ENCODE measurements at regions not wholly inside any gene's neighbourhood (a gene's known extent, or its start where the extent isn't known, plus 50 kb on each side); places are given as distances from the start of the nearest gene placed in this dataset.

DNA sequence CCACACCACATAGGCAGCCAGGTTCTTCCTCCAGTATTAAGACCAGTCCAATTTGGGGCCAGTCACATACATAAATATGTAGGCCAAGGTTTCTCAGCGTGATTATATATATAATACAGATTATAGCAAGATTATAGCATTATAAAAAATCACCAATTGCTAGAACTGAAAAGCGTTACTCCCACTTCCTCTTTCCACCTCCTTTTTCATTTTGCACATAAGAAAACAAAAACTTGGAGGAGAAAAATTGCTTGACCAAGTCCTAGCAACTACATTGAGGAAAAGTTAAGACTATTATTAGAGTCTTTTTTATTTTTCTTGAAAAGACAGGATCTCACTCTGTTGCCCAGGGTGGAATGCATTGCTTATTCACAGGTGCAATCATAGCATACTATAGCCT lies 262.7 kb upstream of the KCNN2 start:
- WGBS, 2 donors = 68 to 85% methylated on average over 2 of the region's 2 CpGs
- H3K4me3 ChIP-seq (ENCODE audit: low read depth, poor library complexity, severe bottlenecking) = no peak overlapping the region
- intact Hi-C loops (cut with DNase I; ENCODE audit: low total_unique reads) = no loop called here
- TF ChIP-seq POLR2A (IDR thresholded peaks at IDR 0.05) = no peak
- TF ChIP-seq, protein P1, sequence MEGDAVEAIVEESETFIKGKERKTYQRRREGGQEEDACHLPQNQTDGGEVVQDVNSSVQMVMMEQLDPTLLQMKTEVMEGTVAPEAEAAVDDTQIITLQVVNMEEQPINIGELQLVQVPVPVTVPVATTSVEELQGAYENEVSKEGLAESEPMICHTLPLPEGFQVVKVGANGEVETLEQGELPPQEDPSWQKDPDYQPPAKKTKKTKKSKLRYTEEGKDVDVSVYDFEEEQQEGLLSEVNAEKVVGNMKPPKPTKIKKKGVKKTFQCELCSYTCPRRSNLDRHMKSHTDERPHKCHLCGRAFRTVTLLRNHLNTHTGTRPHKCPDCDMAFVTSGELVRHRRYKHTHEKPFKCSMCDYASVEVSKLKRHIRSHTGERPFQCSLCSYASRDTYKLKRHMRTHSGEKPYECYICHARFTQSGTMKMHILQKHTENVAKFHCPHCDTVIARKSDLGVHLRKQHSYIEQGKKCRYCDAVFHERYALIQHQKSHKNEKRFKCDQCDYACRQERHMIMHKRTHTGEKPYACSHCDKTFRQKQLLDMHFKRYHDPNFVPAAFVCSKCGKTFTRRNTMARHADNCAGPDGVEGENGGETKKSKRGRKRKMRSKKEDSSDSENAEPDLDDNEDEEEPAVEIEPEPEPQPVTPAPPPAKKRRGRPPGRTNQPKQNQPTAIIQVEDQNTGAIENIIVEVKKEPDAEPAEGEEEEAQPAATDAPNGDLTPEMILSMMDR (IDR thresholded peaks at IDR 0.05) = no peak
- no peak for DNase-seq (ENCODE audit: low spot score in 2 of 2)

DNA sequence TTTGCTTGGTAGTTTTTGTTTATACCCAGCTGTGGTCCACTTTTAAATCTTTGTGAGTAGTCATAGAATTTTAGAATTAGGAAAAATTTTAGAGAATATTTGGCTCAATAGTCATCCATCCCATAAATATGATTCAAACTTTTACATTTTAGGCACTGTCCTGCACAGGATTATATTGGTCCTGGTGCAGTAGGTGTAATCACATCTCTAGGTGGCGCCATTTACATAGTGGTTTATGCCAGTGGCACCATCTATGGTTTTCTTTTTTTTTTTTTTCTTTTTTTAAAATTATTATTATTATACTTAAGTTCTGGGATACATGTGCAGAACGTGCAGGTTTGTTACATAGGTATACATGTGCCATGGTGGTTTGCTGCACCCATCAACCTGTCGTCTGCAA lies 260.7 kb upstream of the KCNN2 start:
- no peak for DNase-seq (ENCODE audit: low spot score in 2 of 2)
- WGBS, 2 donors = 30 to 45% methylated on average over 3 of the region's 3 CpGs
- TF ChIP-seq, protein P1 (IDR thresholded peaks at IDR 0.05) = no peak
- no peak for TF ChIP-seq POLR2A (IDR thresholded peaks at IDR 0.05)
- intact Hi-C loops (cut with DNase I; ENCODE audit: low total_unique reads) = no loop called here
- H3K4me3 ChIP-seq (ENCODE audit: low read depth, poor library complexity, severe bottlenecking) = no peak overlapping the region

DNA sequence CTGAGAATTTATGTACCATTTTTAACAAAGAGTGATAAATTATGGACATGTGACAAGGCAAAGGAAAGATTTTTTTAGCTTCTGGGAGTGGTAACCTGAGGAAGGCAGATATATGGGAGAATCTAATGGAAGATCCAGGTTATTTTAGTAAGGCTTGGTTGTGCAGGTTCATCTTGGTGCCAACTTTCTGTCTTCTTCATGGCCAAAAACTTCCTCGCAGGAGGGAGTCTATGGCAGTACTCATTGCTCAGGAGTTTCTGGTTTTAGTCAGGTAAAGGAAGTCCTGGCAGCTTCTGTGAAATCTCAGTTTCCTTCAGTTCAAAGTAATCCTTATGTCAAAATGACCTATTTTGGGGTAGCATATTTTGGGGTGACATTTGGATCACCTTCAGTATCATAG lies 248.3 kb upstream of the KCNN2 start:
- no peak for DNase-seq (ENCODE audit: low spot score in 2 of 2)
- no peak overlapping the region for H3K4me3 ChIP-seq (ENCODE audit: low read depth, poor library complexity, severe bottlenecking)
- TF ChIP-seq, protein P1 (IDR thresholded peaks at IDR 0.05) = no peak
- TF ChIP-seq POLR2A (IDR thresholded peaks at IDR 0.05) = no peak
- intact Hi-C loops (cut with DNase I; ENCODE audit: low total_unique reads) = no loop called here
- WGBS, 2 donors = 50 to 67% methylated on average over 1 of the region's 1 CpG

DNA sequence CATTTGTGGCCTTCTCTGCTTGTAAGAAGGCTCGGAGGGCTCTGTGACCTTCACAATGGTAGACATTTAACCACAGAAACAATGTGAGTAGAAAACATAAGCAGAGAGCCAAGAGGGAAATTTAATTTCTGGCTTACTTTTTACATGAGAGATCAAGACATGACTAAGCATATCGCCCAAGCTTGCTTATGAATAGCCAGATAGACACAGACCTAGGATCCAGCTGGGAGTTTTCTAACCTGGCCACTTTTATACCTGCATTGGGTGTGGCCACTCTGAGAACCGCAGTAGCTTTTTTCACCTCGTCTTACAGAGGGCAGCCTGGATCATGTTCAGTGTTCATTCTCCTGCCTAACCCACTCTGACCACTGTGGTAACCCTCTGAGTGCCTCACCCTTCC lies 244.9 kb upstream of the KCNN2 start:
- intact Hi-C loops (cut with DNase I; ENCODE audit: low total_unique reads) = no loop called here

DNA sequence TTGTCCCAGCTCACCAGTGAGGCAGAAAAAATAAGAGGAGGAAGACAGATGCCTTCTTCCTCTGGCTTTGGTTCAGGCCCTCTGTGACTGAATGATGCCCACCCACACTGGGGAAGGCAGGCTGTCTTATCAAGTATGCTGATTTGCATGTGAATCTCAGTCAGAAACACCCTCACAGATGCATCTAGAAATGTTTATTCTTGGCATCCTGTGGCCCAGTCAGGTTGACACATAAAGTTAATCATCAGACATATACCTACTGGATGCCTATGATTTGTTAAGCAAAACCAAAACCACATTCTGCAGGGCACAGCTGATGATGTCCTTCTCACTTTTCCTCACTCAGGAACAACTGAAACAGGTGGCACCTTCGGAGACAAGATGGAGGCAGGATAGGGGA lies 243.4 kb upstream of the KCNN2 start:
- WGBS, 2 donors = 100% methylated on average over 1 of the region's 1 CpG
- TF ChIP-seq, protein P1 (IDR thresholded peaks at IDR 0.05) = no peak
- DNase-seq (ENCODE audit: low spot score in 2 of 2) = no peak
- intact Hi-C loops (cut with DNase I; ENCODE audit: low total_unique reads) = no loop called here
- H3K4me3 ChIP-seq (ENCODE audit: low read depth, poor library complexity, severe bottlenecking) = no peak overlapping the region

More for the DNA sequence above, 244.9 kb upstream of the KCNN2 start:
- no peak overlapping the region for H3K4me3 ChIP-seq (ENCODE audit: low read depth, poor library complexity, severe bottlenecking)
- WGBS, 2 donors = 55 to 62% methylated on average over 4 of the region's 4 CpGs
- TF ChIP-seq POLR2A (IDR thresholded peaks at IDR 0.05) = no peak
- TF ChIP-seq, protein P1 (IDR thresholded peaks at IDR 0.05) = no peak
- no peak for DNase-seq (ENCODE audit: low spot score in 2 of 2)

DNA sequence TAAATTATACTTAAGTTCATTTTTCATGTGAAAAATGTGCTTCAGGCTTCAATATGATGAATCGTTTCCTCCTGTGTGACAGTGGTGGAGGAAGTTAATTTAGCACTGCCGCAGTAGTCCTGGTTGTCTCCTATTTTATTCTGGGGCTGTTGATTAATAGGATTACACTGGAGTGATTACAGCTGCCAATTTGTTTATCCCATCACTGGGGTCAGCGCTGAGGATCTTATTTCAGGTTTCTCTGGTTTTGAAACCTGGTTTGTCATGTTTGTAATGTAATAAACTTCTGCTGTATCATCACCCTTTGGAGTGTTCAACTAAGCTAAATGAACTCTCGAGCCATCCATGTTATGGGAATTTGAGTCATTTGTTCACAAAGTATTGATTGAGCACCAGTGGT lies 241.7 kb upstream of the KCNN2 start:
- 50 to 63% methylated on average over 4 of the region's 4 CpGs for WGBS, 2 donors
- DNase-seq (ENCODE audit: low spot score in 2 of 2) = no peak
- TF ChIP-seq, protein P1 (IDR thresholded peaks at IDR 0.05) = no peak
- TF ChIP-seq POLR2A (IDR thresholded peaks at IDR 0.05) = no peak
- intact Hi-C loops (cut with DNase I; ENCODE audit: low total_unique reads) = no loop called here
- no peak overlapping the region for H3K4me3 ChIP-seq (ENCODE audit: low read depth, poor library complexity, severe bottlenecking)
